HFF-Myc (cell line): ENCODE measurements at regions not wholly inside any gene's neighbourhood (a gene's known extent, or its start where the extent isn't known, plus 50 kb on each side); places are given as distances from the start of the nearest gene placed in this dataset.

Experiments used
- DNase-seq: peaks from one replicate; pipeline ENCODE4 v3.0.0-alpha.2; 2011; ENCODE audit warnings: low read depth; ENCODE audit errors: extremely low read depth
- H3K4me3 ChIP-seq: replicated peaks from 2 replicates; pipeline ENCODE4 v1.5.1; 2011; ENCODE audit warnings: low read depth, mild to moderate bottlenecking, control low read depth, low read length
- CTCF ChIP-seq: IDR thresholded peaks from 2 replicates; pipeline ENCODE4 v1.5.1; 2012; ENCODE audit warnings: mild to moderate bottlenecking, low read depth, low read length, control low read depth; ENCODE audit errors: missing control alignments

GRCh38 chr4:124566030-124566429 lies 146.5 kb downstream of the ANKRD50 start:
- no peak for DNase-seq
- TF ChIP-seq CTCF, result no peak
- no peak overlapping the region for H3K4me3 ChIP-seq

DNA sequence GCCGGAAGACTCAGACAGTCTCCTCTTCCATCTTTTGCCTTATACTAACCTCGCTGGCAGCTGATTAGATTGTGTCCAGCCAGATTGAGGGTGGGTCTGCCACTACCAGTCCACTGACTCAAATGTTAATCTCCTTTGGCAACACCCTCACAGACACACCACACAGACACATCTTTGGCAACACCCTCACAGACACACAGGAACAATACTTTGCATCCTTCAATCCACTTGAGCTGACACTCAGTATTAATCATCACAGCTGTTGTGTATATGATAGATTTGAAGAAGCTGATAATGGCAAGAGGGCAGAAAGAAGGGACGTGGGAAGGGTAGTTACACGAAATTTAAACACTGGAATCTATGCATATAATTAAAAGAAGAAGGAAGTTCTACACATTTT lies 139.5 kb downstream of the ANKRD50 start:
- no peak for TF ChIP-seq CTCF
- DNase-seq, result no peak
- no peak overlapping the region for H3K4me3 ChIP-seq

- no peak overlapping the region for H3K4me3 ChIP-seq
- DNase-seq, result no peak
- TF ChIP-seq CTCF, result no peak
Observed at GRCh38 chr4:124579896-124580295, 132.6 kb downstream of the ANKRD50 start.

DNA sequence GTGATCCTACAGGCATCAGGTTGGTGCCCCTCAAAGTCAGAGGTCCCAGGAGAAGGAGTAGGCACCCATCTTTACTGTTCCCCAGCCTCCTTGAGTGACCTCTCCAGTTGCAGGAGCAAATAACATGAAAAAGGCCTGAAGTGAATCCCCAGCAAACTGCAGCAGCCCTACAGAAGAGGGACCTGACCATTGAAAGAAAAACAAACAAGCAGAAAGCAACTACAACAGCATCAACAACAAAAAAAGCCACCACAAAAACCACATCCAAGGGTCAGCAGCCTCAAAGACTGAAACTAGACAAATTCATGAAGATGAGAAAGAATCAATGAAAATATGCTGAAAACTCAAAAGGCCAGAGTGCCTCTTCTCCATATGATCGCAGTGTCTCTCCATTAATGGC lies 128.7 kb downstream of the ANKRD50 start:
- no peak for TF ChIP-seq CTCF
- no peak overlapping the region for H3K4me3 ChIP-seq
- no peak for DNase-seq

GRCh38 chr4:124589786-124590185 lies 122.7 kb downstream of the ANKRD50 start:
- TF ChIP-seq CTCF, result no peak
- no peak for DNase-seq
- no peak overlapping the region for H3K4me3 ChIP-seq

- no peak overlapping the region for H3K4me3 ChIP-seq
- TF ChIP-seq CTCF, result no peak
- no peak for DNase-seq
Observed at GRCh38 chr4:124590480-124590879, 122.1 kb downstream of the ANKRD50 start.

GRCh38 chr4:124591637-124592036 lies 120.9 kb downstream of the ANKRD50 start:
- H3K4me3 ChIP-seq, result no peak overlapping the region
- DNase-seq, result no peak
- TF ChIP-seq CTCF, result no peak
